Activated CD8-positive, alpha-beta memory T cell treated with anti-CD3 and anti-CD28 coated beads for 4 hours (primary cell): ENCODE measurements at regions not wholly inside any gene's neighbourhood (a gene's known extent, or its start where the extent isn't known, plus 50 kb on each side); places are given as distances from the start of the nearest gene placed in this dataset.

Experiments
- DNase-seq, 2 donors: peaks; one replicate each; pipeline ENCODE4 v3.0.0-alpha.2; 2020; ENCODE audit warnings: low read depth in 2 of 2

DNA sequence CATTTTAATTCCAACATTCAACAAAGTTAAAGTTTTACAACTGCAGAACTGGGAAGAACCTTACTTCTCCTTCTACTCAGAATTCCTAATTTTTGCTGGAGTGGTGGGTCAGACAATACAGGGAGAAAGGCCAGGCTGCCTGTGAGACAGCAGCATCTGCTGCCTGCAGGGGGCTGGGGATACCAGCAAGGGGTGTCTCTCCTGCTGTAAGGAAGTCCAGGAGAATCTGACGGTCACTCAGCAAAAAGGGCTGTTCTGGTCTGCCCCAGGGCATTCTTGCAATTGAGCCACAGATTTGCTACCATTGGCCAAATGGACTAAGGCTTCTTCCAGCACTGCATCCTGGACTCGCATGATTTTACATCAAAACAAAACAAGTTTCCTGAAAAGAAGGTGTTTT lies 426.6 kb upstream of the CDH11 start:
- no peak for DNase-seq

- DNase-seq = no peak
Measured at GRCh38 chr16:65547772-65548446, 426.0 kb upstream of the CDH11 start.

DNA sequence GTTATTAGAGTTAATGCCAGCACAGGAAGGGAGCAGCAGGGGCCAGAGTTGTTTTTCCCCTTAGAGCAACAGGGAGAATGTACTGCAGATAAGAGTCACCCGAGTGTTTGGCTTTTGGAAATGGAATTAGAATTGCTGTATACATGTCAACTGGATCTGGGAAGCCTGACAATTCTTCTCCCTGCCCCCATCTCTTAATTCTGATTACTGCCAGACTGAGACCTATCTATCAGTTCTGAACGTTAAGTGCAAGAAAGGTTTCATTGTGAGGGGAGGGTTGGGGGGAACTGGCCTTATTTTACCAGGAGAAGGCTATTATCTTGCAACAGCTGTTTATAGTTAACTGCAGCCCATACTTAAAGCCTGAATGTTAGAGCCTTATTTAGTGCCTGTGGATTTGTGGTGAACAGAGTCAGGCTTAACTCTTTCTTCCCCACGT lies 424.5 kb upstream of the CDH11 start:
- DNase-seq = no peak

DNA sequence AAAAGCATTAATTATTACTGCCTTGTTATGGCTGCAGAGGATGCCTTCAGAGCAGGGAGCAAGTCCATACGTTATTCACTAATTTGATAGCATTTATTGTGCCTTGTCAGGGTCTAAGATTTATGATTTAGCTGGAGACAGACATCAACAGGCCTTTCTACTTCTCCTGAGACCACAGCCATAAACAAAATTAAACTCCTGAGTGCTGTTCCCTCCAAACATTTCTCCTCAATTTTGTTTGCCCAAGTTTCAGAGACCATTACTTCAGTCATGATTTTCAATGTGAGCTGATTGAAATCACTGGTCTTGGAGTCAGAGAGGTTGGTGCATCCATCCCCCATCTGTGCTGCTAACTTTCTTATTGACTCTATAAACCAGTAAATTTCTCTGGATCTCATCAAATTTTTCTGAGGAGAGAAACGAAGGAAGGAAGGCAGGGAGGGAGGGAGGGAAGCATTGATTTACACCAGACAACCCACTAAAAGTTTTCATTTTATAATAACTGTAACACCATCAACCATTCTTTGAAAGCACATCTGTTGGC lies 423.6 kb upstream of the CDH11 start:
- DNase-seq = no peak

- no peak for DNase-seq
Measured at GRCh38 chr16:65543781-65544740, 422.2 kb upstream of the CDH11 start.

DNA sequence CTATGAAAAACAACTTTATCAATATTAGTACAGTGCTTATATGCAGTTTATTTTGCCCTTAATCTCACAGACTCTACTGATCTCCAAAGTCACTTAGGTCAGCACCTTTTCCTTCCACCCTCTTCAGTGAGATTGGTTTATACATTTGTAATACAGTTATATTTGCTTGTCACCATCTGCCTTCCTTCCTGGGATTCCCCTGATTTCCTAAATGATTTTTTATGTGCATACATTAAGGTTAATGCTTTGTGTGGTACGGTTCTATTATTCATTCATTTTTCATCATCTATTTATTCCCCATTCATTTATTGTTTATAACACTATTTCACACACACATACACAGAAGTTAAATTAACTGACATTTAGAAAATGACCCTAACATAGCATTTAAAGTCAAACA lies 419.8 kb upstream of the CDH11 start:
- DNase-seq = no peak

- DNase-seq = no peak
Measured at GRCh38 chr16:65540901-65541300, 419.0 kb upstream of the CDH11 start.

GRCh38 chr16:65538976-65539375 lies 417.1 kb upstream of the CDH11 start:
- DNase-seq = no peak

GRCh38 chr16:65537336-65537735 lies 415.5 kb upstream of the CDH11 start:
- DNase-seq = no peak

GRCh38 chr16:65534121-65534528 lies 412.3 kb upstream of the CDH11 start:
- DNase-seq = no peak

DNA sequence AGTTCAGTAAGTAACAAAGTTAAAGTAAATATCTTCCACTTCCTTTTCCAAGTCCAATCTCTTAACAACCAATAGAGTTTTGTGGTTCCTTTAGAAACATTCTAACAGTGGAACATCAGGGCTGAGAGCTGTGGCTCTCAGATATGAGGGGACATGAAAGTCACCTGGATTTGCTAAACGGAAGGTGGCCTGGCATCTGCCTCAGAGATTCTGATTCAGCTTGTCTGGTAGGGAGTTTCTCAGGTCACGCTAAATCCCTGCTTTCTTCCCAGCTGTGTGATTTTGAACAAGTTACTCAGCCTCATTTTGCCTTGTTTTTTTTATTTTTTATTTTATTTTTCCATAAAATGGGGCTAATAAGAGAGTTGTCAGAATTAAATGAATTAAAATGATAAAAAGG lies 411.0 kb upstream of the CDH11 start:
- DNase-seq = no peak

- no peak for DNase-seq
Measured at GRCh38 chr16:65532258-65532657, 410.4 kb upstream of the CDH11 start.

DNA sequence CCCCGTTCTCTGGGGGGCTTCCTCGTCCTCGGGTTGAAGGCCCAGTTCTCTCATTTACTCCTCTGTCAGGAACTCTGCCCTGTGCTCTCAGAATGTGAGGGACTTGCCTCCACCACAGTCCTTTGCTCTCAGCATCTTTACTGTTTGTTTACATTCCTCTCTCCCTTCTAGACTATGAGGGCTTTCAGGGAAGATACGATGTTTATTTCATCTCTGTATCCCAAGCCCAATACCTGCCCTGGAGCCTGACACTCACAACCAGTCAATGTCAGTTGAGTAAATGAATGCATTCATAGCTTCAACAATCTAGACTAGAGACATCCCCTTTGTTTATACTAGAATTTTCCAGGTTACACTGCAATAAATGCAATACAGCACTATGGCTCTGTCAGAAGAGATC lies 409.6 kb upstream of the CDH11 start:
- DNase-seq = no peak

DNA sequence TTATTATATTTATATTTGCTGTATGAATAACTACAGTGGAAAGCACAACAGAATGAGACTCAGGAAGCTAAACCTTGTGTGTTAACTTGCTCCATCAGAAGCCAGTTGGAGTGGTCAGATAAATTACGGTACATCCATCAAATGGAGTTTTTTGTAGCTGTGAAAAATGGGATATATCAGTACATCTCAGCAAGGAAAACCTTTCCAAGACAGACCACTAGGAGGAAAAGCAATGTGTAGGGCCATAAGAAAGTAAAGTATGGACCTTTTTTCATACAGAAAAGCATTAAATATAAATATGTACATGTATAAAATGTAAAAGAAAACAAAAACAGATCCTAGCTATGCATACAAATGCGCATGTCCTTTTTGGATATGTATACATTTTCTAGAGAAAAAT lies 403.8 kb upstream of the CDH11 start:
- DNase-seq = no peak

- no peak for DNase-seq
Measured at GRCh38 chr16:65524997-65525396, 403.1 kb upstream of the CDH11 start.

GRCh38 chr16:65524231-65524630 lies 402.4 kb upstream of the CDH11 start:
- no peak for DNase-seq

DNA sequence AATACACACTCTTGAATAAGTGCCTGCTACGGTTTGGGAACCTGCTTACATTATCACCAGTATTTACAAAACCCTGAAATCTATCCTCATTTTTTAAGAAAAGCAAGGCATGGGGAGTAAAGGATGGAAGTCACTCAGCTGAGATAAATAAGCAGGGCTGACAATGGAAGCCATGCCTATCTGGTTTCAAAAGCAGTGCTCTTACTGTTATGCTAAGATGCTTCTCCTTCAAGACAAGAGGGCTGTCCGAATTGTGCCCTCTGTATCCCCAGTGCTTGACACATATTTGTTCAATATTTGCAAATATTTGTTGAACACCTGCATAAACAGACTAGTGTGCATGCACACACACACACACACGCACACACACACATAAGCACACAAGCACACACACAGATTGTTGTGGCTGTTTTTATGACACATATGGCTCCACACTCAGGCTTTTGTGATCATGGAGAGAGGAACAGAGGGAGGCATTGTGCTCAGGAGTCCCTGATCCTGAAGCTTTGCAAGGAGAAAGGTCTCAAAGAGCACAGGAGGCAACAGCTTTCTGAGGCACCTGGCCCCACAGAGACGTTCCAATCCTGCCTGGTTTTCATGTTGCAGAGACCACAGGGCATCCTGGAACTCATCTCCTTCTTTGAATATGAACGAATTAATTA lies 401.6 kb upstream of the CDH11 start:
- DNase-seq = no peak

DNA sequence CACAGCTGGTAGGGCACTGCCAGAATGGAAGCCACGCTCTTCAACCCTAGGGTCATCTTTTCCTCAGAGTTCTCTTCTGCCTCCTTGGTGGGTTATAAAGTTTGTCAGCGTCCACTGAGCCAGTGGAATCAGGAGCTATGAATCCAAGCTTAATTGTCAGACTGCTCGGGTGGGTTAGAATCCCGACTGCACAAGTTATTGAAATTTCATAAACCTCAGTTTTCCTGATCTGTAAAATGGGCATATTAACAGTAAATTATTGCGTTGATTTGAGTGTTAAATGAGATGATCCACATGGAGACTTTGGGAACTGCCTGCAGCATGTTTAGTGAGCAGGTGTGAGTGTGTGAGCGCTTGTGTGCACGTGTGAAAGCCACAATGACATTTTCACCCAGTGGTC lies 400.5 kb upstream of the CDH11 start:
- no peak for DNase-seq

GRCh38 chr16:65521633-65522328 lies 399.9 kb upstream of the CDH11 start:
- DNase-seq = no peak

DNA sequence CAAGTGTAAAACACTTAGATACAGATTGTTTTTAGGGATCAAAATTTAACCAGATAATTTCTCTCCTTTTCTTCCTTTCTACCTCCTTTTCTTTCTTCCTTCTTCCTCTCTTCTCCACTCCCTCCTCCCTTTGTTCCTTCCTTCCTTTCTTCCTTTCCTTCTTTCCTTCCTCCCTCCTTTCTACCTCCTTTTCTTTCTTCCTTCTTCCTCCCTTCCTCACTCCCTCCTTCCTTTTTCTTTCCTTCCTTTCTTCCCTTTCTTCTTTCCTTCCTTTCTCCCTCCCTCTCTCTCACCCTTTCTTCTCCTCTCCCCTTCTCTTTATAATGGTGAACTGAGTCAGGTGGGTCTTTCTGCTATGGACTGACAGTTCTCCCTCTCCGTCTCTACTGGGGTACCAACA lies 397.5 kb upstream of the CDH11 start:
- DNase-seq = no peak

- DNase-seq = no peak
Measured at GRCh38 chr16:65515193-65515592, 393.3 kb upstream of the CDH11 start.

GRCh38 chr16:65510850-65511249 lies 389.0 kb upstream of the CDH11 start:
- no peak for DNase-seq
